Fibroblast of mammary gland (primary cell): ENCODE measurements at regions not wholly inside any gene's neighbourhood (a gene's known extent, or its start where the extent isn't known, plus 50 kb on each side); places are given as distances from the start of the nearest gene placed in this dataset.
"Not testable (repeated sequence)": the region's sequence is repeated elsewhere in the genome, so short reads cannot be mapped to it uniquely, and the experiment has no call there.

Source experiments
- DNase-seq: peaks from one replicate; pipeline ENCODE4 v3.0.0-alpha.2; 2010; ENCODE audit warnings: low read depth
- H3K4me3 ChIP-seq: 2 replicates; pipeline ENCODE4 v1.5.1; 2011; ENCODE audit warnings: low read depth, mild to moderate bottlenecking, low read length, moderate library complexity; ENCODE audit not compliant: control insufficient read depth
- TF ChIP-seq, protein P1 (sequence below): conservative IDR thresholded peaks from 2 replicates; pipeline ENCODE4 v1.5.1; 2011; ENCODE audit warnings: low read depth, low read length, inconsistent platforms; ENCODE audit not compliant: control insufficient read depth, insufficient read depth

DNA sequence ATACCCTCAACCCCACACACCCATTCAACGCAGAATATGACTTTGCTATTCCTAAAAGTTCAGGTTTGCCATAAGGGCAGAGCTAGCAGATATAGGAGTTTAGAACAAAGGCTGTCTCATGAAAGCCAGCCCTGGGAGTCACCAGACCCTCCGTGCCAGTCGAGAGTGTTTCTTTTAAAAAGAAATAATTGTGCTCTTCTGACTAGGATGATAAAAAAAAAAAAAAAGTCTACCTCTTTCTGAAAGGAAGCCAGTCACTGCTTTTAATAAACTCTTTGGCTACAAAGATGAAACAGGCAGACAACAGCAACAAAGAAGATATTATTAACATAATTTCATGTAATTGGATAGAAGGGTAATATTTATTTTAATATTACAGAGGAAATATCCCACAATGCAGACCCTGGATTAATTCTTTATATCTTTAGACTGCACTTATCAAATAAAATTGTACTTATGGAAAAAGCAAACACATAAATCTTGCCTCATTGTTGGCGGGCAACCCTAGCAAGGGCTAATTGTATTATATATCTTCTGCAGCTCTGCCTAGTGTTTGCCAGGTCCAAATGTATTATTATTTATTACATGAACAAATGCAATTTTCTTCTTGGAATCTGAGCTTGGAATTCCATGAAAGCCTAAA, 277.5 kb upstream of the DYNLRB2 start:
- TF ChIP-seq, protein P1, sequence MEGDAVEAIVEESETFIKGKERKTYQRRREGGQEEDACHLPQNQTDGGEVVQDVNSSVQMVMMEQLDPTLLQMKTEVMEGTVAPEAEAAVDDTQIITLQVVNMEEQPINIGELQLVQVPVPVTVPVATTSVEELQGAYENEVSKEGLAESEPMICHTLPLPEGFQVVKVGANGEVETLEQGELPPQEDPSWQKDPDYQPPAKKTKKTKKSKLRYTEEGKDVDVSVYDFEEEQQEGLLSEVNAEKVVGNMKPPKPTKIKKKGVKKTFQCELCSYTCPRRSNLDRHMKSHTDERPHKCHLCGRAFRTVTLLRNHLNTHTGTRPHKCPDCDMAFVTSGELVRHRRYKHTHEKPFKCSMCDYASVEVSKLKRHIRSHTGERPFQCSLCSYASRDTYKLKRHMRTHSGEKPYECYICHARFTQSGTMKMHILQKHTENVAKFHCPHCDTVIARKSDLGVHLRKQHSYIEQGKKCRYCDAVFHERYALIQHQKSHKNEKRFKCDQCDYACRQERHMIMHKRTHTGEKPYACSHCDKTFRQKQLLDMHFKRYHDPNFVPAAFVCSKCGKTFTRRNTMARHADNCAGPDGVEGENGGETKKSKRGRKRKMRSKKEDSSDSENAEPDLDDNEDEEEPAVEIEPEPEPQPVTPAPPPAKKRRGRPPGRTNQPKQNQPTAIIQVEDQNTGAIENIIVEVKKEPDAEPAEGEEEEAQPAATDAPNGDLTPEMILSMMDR, result no peak
- no peak for DNase-seq
- no peak overlapping the region for H3K4me3 ChIP-seq

DNA sequence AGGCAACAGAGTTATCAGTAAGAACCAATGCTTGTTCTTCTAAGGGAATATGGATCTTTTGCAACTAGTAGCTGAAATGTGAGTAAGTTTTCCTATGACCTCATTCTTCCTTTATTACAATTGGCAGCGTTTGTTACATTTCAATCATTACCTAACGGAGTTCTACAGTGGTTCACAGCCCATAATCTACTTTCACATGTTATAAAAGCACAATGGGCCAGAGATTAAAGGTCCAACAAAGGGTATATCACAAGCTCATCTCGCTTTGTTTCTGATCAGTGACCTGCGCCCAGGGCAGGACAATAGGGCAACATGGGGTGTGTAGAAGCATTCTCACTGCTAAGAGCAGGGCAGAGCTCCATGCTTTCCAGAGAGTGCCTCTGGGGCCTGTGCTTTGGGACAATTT, 279.9 kb upstream of the DYNLRB2 start:
- TF ChIP-seq, protein P1, result no peak
- peak; percentile 20 for DNase-seq
- H3K4me3 ChIP-seq, result no peak overlapping the region

DNA sequence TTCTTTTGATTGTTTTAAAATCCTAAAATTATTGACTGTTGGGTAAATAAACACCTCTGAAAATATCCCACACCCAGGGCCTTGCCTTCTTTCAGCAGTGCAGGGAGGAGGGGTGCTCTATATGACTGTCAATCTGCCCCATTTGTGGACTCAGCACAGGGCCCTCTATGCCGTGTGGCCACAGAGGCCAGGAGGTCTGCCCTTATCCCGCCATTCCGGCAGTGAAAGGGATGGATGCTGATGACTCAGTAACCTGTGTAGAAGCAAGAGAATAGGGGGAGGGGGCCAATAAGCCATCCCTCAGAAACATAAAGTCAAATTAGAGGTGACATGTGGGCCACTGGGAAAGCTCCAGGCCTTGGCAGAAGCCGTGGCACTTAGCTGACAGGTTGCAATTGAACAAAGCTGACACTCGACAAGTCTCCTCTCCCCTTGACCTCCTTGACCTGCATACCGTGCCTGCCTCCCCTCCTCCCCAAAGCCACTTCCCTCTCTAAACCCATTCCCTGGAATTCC, 281.4 kb upstream of the DYNLRB2 start:
- TF ChIP-seq, protein P1, result no peak
- H3K4me3 ChIP-seq, result no peak overlapping the region
- DNase-seq, result no peak

DNA sequence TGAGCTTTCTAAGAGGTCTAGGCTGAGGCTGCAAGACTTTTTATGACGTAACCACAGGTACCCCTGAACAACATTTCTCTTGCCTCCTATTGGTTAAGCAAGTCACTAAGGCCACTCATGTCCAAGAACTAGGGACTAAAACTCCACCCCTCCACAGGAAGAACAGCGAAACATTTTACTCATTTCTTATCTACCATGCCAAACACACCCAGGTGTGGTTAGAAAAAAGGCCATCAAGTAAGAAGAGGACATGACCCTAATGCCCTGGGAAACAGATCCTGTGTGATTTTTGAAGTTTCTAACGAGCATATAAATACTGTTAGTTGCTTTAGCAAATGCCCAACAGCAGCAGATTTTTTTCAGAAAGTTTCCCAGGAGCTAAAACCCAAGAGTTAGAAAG, 282.4 kb upstream of the DYNLRB2 start:
- no peak overlapping the region for H3K4me3 ChIP-seq
- DNase-seq, result no peak
- TF ChIP-seq, protein P1, result no peak

DNA sequence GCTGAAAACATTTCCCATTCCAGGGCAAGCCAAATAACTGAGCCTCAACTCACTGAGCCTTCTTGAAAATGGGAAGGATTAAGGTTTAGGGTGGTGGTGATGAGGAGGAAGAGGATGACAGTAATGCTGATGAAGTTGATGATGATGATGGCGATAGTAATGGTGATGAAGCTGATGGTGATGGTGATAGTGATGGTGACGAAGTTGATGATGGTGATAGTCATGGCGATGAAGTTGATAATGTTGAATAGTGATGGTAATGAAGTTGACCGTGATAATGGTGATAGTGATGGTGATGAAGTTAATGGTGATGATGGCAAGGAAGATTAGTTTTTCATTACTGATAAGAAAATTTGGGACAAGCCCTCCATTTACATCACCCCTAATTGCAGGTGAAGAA, 285.8 kb upstream of the DYNLRB2 start:
- TF ChIP-seq, protein P1, result no peak
- H3K4me3 ChIP-seq, result no peak overlapping the region
- no peak for DNase-seq

DNA sequence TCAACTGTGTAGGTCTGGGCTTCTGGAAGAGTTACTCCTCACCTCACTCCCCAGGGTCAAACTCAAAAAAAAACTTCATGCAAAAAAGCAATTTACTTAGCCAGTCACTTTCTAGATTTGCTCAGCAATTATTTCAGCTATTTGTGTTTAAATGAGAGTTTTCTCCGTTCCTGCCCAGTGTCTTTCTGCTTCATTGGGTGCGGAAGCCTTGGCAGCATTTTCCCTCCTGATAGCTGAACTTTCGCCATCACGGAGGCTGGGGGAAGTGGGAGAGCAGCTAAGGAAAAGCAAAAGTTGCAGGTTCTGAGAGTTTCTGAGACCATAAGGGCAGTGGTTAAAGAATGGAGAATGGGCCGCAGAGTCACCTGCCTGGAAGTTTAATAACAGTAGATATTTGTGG, 287.1 kb upstream of the DYNLRB2 start:
- TF ChIP-seq, protein P1, result no peak
- no peak for DNase-seq

DNA sequence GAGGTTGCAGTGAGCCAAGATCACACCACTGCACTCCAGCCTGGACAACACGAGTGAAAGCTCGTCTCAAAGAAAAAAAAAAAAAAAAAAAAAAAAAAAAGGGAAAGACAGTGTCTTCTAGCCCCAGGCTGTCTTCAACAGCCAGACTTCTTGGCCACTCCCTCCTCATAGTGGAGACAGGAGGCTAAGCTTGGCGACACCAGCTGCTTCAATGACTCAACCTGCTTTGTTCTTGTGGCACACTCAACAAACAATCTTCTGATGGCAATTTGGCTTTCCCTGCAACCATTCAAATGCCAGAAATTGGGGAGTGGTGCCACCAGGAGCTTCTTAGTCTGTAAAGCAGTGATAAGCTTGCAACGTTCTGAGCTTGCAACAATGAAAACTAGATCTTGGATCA, 290.4 kb upstream of the DYNLRB2 start:
- no peak for DNase-seq
- TF ChIP-seq, protein P1, result no peak
- H3K4me3 ChIP-seq, result no peak overlapping the region

More for the DNA sequence above, 287.1 kb upstream of the DYNLRB2 start:
- no peak overlapping the region for H3K4me3 ChIP-seq

DNA sequence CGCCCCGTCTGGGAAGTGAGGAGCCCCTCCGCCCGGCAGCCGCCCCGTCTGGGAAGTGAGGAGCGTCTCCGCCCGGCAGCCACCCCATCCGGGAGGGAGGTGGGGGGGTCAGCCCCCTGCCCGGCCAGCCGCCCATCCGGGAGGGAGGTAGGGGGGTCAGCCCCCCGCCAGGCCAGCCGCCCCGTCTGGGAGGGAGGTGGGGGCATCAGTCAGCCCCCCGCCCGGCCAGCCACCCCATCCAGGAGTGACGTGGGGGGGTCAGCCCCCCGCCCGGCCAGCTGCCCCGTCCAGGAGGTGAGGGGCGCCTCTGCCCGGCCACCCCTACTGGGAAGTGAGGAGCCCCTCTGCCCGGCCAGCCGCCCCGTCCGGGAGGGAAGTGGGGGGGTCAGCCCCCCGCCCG, 297.5 kb upstream of the DYNLRB2 start:
- H3K4me3 ChIP-seq, DNase-seq: not testable (repeated sequence)

DNA sequence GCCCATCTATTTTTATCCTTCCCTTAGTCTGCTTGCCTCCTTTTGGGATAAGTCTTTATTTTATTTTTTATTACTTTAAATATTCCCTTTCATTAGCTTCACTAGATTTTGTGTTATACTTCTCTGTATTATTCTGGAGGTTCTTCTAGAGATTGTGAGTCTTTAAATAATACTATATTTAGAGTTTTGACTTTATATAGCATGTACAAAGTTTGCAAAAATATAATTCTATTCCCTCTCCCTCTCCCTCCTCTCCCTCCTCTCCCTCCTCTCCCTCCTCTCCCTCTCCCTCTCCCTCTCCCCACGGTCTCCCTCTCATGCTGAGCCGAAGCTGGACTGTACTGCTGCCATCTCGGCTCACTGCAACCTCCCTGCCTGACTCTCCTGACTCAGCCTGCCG, 298.5 kb upstream of the DYNLRB2 start:
- not testable (repeated sequence) for DNase-seq, H3K4me3 ChIP-seq
